Glutamatergic neuron (in vitro differentiated cells): ENCODE measurements at regions not wholly inside any gene's neighbourhood (a gene's known extent, or its start where the extent isn't known, plus 50 kb on each side); places are given as distances from the start of the nearest gene placed in this dataset.
"Not testable (repeated sequence)": the region's sequence is repeated elsewhere in the genome, so short reads cannot be mapped to it uniquely, and the experiment has no call there.

Source experiments
- DNase-seq: peaks from one replicate; pipeline ENCODE4 v3.0.0; 2022
- H3K27ac Mint-ChIP-seq: one replicate; pipeline ENCODE4 v1.8.0; 2020; ENCODE audit warnings: mild to moderate bottlenecking, mixed read lengths, inconsistent platforms; ENCODE audit not compliant: unreplicated experiment
- H3K27me3 Mint-ChIP-seq: one replicate; pipeline ENCODE4 v1.8.0; 2020; ENCODE audit warnings: mild to moderate bottlenecking, moderate library complexity, mixed read lengths, inconsistent platforms; ENCODE audit not compliant: unreplicated experiment
- H3K36me3 Mint-ChIP-seq: one replicate; pipeline ENCODE4 v1.8.0; 2020; ENCODE audit warnings: mild to moderate bottlenecking, mixed read lengths, inconsistent platforms; ENCODE audit not compliant: unreplicated experiment
- H3K4me1 Mint-ChIP-seq: one replicate; pipeline ENCODE4 v1.8.0; 2020; ENCODE audit warnings: mild to moderate bottlenecking, low read depth, mixed read lengths, inconsistent platforms; ENCODE audit not compliant: unreplicated experiment
- H3K4me3 Mint-ChIP-seq: one replicate; pipeline ENCODE4 v1.8.0; 2020; ENCODE audit warnings: mild to moderate bottlenecking, mixed read lengths, inconsistent platforms; ENCODE audit not compliant: unreplicated experiment
- H3K9me3 Mint-ChIP-seq: one replicate; pipeline ENCODE4 v1.8.0; 2020; ENCODE audit warnings: mild to moderate bottlenecking, moderate library complexity, mixed read lengths, inconsistent platforms; ENCODE audit not compliant: unreplicated experiment
- CTCF ChIP-seq: fragments of 200-600 bp; sonication (generic); IDR thresholded peaks from one replicate; pipeline ENCODE4 v1.5.0; 2021; ENCODE audit not compliant: partially characterized antibody, unreplicated experiment

DNA sequence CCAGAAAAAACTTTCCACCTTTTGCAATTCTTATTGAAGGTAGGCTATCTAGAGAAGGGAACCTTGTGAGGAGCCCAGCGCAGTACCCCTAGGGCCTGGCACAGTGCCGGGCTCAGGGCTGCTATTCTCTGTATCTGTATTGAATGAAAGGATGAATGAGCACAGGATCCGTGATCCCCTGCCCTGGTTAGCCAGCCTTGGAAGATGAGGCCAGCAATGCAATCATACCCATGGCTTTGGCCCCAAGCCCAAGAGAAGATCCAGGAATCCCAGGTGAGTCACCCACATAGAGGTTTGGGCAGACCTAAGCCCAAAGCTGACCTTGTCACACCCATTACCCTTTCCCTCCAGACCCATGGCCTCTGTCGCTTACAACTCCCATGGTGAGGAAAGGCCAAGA, 92.5 kb upstream of the CD82 start:
- no peak for TF ChIP-seq CTCF
- no peak for DNase-seq
- H3K4me1 Mint-ChIP-seq, result no peaks in the 10 kb centered on the region
- H3K4me3 Mint-ChIP-seq, result no peak overlapping the region
- peaks cover 15% of the 10 kb centered on the region for H3K27me3 Mint-ChIP-seq
- no peak overlapping the region for H3K27ac Mint-ChIP-seq
- peaks cover 10% of the 10 kb centered on the region for H3K9me3 Mint-ChIP-seq
- H3K36me3 Mint-ChIP-seq, result peaks cover 18% of the 10 kb centered on the region

DNA sequence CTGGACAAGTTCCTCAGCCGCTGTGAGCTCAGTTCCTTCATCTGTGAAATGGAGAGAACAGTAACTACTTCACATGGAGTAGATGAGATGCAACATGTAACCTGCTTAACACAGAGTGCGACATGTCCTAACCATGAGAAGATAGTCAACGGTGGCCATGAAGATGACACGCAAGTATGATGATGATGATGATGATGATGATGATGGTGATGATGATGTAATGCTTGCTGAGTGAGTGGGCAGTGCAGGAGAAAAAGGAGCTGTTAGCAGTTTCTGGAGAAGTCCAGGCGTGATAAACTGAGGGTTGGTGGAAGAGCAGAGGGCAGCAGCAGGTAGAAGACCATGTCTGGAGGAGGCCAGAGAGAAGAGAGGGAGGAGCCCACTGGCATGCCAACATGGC, 90.8 kb upstream of the CD82 start:
- Mint-ChIP-seq H3K27me3 (peaks cover 10% of the 10 kb centered on the region), H3K36me3 (peaks cover 21% of the 10 kb centered on the region), H3K4me3 (peak overlapping the region; percentile 1), H3K27ac (no peak overlapping the region), H3K9me3 (peaks cover 10% of the 10 kb centered on the region), H3K4me1 (no peaks in the 10 kb centered on the region)
- TF ChIP-seq CTCF, result no peak
- DNase-seq, result no peak

DNA sequence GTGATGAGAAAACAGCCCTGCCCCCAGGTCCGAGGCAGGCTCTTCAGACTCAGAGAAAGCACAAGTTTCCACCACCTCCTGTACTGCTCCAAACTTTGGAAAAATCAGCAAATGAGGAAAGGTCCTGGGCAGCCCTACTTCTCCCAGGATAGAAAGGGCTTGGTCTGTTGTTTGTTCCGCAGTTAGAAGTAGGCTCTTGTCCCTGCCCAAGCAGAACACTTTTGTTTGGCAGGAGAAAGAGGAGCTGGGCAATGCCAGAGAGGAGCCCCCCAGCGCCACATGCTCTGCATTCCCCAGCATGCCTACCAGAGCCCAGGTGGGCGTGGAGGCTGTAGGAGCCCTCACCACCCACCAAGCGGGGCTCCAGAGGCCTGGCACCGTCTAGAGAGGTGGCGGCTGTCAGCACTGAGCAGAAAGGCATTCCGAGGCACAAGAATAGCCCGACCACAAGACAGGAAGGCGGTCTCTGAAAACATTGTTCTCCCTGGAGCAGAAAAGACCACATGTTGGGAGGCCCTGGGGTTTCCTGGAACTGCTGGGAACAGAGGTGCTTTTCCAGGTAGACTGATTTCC, 90.3 kb upstream of the CD82 start:
- Mint-ChIP-seq H3K27ac (no peak overlapping the region), H3K4me3 (no peak overlapping the region), H3K27me3 (peaks cover 9% of the 10 kb centered on the region), H3K4me1 (no peaks in the 10 kb centered on the region), H3K9me3 (peaks cover 10% of the 10 kb centered on the region), H3K36me3 (peaks cover 21% of the 10 kb centered on the region)
- no peak for DNase-seq
- no peak for TF ChIP-seq CTCF

- H3K36me3 Mint-ChIP-seq, result peaks cover 18% of the 10 kb centered on the region
- H3K4me1 Mint-ChIP-seq, H3K27ac Mint-ChIP-seq, H3K4me3 Mint-ChIP-seq, H3K27me3 Mint-ChIP-seq, DNase-seq, H3K9me3 Mint-ChIP-seq: not testable (repeated sequence)
Measured at GRCh38 chr11:44482338-44482737, 83.1 kb upstream of the CD82 start.

DNA sequence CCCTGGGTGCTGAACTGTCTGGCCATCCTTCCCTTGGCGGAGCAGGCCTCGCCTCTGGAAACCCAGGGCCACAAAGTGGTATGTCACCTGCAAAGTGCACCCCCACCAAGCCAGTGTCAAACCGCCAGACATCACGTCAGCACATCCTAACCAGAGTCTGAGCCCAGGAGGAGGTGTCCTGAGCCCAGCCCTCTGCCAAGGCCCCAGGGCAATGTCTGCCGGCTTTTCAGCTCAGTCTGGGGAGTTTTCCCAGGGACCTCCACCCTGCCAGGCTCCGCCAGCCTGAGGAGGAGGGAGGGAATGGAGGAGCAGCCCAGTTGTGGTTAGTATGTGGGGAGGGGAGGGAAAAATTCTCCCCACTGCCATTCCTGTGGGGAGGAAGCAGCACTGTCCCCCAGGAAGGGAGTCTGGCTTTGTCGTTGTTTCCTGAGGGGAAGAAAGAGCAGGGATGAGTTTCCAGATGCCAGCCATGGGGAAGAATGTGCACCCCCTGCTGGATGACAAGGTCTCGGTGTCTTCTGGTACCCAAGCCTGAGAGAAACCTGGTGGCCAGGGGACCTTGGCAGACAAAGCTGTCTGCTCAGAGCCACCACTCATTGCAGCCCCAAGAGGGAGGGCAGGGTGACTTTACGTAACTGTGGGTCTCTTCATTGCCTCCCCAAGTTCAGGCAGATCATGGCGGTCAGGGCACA, 81.4 kb upstream of the CD82 start:
- H3K36me3 Mint-ChIP-seq, result peaks cover 9% of the 10 kb centered on the region
- TF ChIP-seq CTCF, result peak; percentile 24
- H3K4me1 Mint-ChIP-seq, result no peaks in the 10 kb centered on the region
- H3K4me3 Mint-ChIP-seq, result no peak overlapping the region
- H3K27ac Mint-ChIP-seq, result no peak overlapping the region
- H3K27me3 Mint-ChIP-seq, result no peaks in the 10 kb centered on the region
- peak; percentile 29 for DNase-seq
- no peaks in the 10 kb centered on the region for H3K9me3 Mint-ChIP-seq
